ENCODE measurements at regions not wholly inside any gene's neighbourhood (a gene's known extent, or its start where the extent isn't known, plus 50 kb on each side); places are given as distances from the start of the nearest gene placed in this dataset.

GRCh38 chr5:143723159-143723558, 88.8 kb upstream of the HMHB1 start:
- Histone ChIP-seq H3K27me3 (no peaks in the 10 kb centered on the region), H3K4me3 (ENCODE audit: low read depth, low read length) (no peak overlapping the region), H3K4me1 (no peaks in the 10 kb centered on the region), H3K9me3 (no peaks in the 10 kb centered on the region), H3K36me3 (no peaks in the 10 kb centered on the region)
- DNase-seq = no peak
- no peak for TF ChIP-seq CTCF (IDR thresholded peaks at IDR 0.05; ENCODE audit: low read depth, low read length)

GRCh38 chr5:143721925-143722324, 90.0 kb upstream of the HMHB1 start:
- Histone ChIP-seq H3K9me3 (no peaks in the 10 kb centered on the region), H3K4me1 (no peaks in the 10 kb centered on the region), H3K27me3 (no peaks in the 10 kb centered on the region), H3K36me3 (no peaks in the 10 kb centered on the region), H3K4me3 (ENCODE audit: low read depth, low read length) (no peak overlapping the region)
- no peak for TF ChIP-seq CTCF (IDR thresholded peaks at IDR 0.05; ENCODE audit: low read depth, low read length)
- DNase-seq = no peak

- no peaks in the 10 kb centered on the region for H3K4me1 ChIP-seq
- no peak for TF ChIP-seq CTCF (IDR thresholded peaks at IDR 0.05; ENCODE audit: low read depth, low read length)
Measured at GRCh38 chr5:143720689-143721088, 91.3 kb upstream of the HMHB1 start.

DNA sequence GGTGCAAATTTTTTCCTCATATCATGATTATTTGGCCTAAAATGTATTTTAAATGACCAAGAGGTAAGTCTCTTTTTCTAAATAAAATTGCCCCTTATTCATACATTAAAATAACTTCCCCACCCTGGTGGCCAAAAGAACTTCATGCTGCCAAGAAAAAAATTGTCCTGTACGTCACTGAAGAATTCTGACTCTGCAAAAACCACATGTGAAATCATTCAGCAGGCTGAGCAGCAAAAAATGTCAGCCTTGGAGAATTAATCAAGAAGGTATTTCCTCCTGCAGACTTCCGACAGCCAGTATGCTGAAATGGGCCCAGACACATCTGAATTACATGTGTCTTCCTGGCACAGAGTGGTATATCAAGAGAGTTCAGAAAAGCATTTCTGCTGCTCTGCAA, 94.6 kb upstream of the HMHB1 start:
- Histone ChIP-seq H3K27me3 (no peaks in the 10 kb centered on the region), H3K4me3 (ENCODE audit: low read depth, low read length) (no peak overlapping the region), H3K36me3 (no peaks in the 10 kb centered on the region), H3K4me1 (no peaks in the 10 kb centered on the region), H3K9me3 (no peaks in the 10 kb centered on the region)
- no peak for TF ChIP-seq CTCF (IDR thresholded peaks at IDR 0.05; ENCODE audit: low read depth, low read length)
- DNase-seq = no peak

More at GRCh38 chr5:143720689-143721088, 91.3 kb upstream of the HMHB1 start:
- no peaks in the 10 kb centered on the region for H3K36me3 ChIP-seq
- DNase-seq = no peak
- no peak overlapping the region for H3K4me3 ChIP-seq (ENCODE audit: low read depth, low read length)
- H3K9me3 ChIP-seq = no peaks in the 10 kb centered on the region
- no peaks in the 10 kb centered on the region for H3K27me3 ChIP-seq

- H3K36me3 ChIP-seq = no peaks in the 10 kb centered on the region
- no peak for DNase-seq
- no peak overlapping the region for H3K4me3 ChIP-seq (ENCODE audit: low read depth, low read length)
- TF ChIP-seq CTCF (IDR thresholded peaks at IDR 0.05; ENCODE audit: low read depth, low read length) = no peak
- H3K9me3 ChIP-seq = no peaks in the 10 kb centered on the region
- H3K4me1 ChIP-seq = no peaks in the 10 kb centered on the region
- no peaks in the 10 kb centered on the region for H3K27me3 ChIP-seq
Measured at GRCh38 chr5:143716881-143717280, 95.1 kb upstream of the HMHB1 start.

DNA sequence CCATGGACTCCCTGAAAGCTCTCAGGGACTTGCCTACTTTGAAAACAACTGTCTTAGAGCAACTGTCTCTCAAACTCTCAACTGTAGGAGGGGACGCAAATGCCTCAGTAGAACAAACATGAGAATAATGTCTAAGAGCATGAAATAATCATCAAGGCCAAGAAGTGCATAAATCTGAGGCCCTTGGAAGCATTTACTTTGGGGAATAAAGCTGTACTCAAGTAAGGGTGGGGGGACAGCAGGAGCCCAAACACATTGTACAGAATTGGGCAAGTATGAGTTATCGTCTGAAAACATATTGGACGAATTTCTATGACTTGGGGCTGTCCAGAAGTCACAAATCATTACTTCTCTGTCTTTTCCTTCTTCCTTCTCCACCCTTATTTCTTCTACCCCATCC, 96.3 kb upstream of the HMHB1 start:
- no peaks in the 10 kb centered on the region for H3K9me3 ChIP-seq

More for the DNA sequence above, 96.3 kb upstream of the HMHB1 start:
- DNase-seq = no peak
- no peaks in the 10 kb centered on the region for H3K4me1 ChIP-seq
- H3K4me3 ChIP-seq (ENCODE audit: low read depth, low read length) = no peak overlapping the region
- TF ChIP-seq CTCF (IDR thresholded peaks at IDR 0.05; ENCODE audit: low read depth, low read length) = no peak
- H3K36me3 ChIP-seq = no peaks in the 10 kb centered on the region
- H3K27me3 ChIP-seq = no peaks in the 10 kb centered on the region
